ENCODE measurements at regions not wholly inside any gene's neighbourhood (a gene's known extent, or its start where the extent isn't known, plus 50 kb on each side); places are given as distances from the start of the nearest gene placed in this dataset.

DNA sequence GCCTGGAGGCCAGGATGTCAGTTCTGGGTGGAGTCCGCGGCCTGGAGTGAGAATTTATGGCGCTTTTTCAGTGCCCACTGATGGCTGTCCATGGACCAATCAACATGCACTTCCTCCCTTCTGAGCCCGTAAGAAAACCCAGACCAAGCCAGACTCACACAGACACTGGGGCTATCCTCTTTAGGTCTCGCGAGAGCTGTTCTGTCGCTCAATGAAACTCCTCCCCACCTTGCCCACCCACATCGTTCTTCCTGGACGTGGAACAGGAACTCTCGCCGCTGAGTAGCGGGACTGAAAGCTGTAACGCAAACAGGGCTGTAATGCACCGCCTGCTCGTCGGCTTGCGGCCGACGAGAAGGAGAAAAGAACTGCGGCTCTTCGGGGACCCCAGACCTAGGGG, 833.0 kb upstream of the CADM2 start (continued):
- TF ChIP-seq REST (IDR thresholded peaks at IDR 0.05; ENCODE audit: borderline replicate concordance) (no peak), REST (CRISPR knock-in tag; IDR thresholded peaks at IDR 0.05; ENCODE audit: low read depth) (no peak)

- H3K36me3 ChIP-seq (ENCODE audit: control insufficient read depth, insufficient read depth, low read length), result no peaks in the 10 kb centered on the region
- intact Hi-C loops (cut with micrococcal nuclease) (no loop called here), in situ Hi-C loops (cut with MboI) (no loop called here)
- WGBS (ENCODE audit: insufficient coverage, low coverage, missing lambda C conversion rate), result 24% methylated on average over 13 of the region's 16 CpGs
- H3K27ac ChIP-seq (ENCODE audit: extremely low read depth, low read depth, low read length), result no peak overlapping the region
- BruUV-seq (replicated peaks), result no TSS peak
- no peak overlapping the region for H3K4me2 ChIP-seq (ENCODE audit: insufficient read depth, low read length)
- CTCF ChIA-PET (ENCODE audit: low intra/inter-chr PET ratio), result no interaction called here
- DNase-seq (ENCODE audit: extremely low read depth in 1 of 4, low spot score in 3 of 4) (peak in 1 of 4 experiments; percentile 1), FAIRE-seq (no peak), ATAC-seq (no peak)
- H3K9me1 ChIP-seq (ENCODE audit: control insufficient read depth, insufficient read depth, low read length), result no peaks in the 10 kb centered on the region
- H3K9ac ChIP-seq (ENCODE audit: insufficient read depth in 1 of 2, low read depth in 2 of 2, low read length in 2 of 2), result no peak overlapping the region
- POLR2A ChIA-PET, result no interaction called here
- H3K27me3 ChIP-seq (ENCODE audit: control insufficient read depth in 2 of 2, insufficient read depth in 2 of 2, low read length in 2 of 2), result no peaks in the 10 kb centered on the region
- no peak overlapping the region for H3K4me3 ChIP-seq
- no peak for TF ChIP-seq ATF4 (CRISPR knock-in tag; IDR thresholded peaks at IDR 0.05)
- 0 out of 2 replicates have a peak, but pooled peaks have one; percentile 23 for TF ChIP-seq MAFG (tag; conservative IDR thresholded peaks at IDR 0.05)
- H3K79me2 ChIP-seq (ENCODE audit: control insufficient read depth, insufficient read depth, low read length), result no peaks in the 10 kb centered on the region
- peaks cover 0 to 3% of the 10 kb centered on the region in 2 experiments; a peak in 1 of 5 replicates for H3K4me1 ChIP-seq (replicated peaks in 1 of 2; ENCODE audit: control insufficient read depth in 2 of 2, insufficient read depth in 2 of 2, low read length in 2 of 2)
- H2AFZ ChIP-seq (ENCODE audit: low read depth, low read length), result peak overlapping the region; percentile 45; the same call in 1 of the 2 replicates
- no peaks in the 10 kb centered on the region for H4K20me1 ChIP-seq (replicated peaks; ENCODE audit: control insufficient read depth, insufficient read depth, low read length)
- no peaks in the 10 kb centered on the region for H3K9me3 ChIP-seq (replicated peaks; ENCODE audit: control insufficient read depth, insufficient read depth, low read depth, low read length)
These were observed 832.6 kb upstream of the CADM2 start for GRCh38 chr3:84126160-84126559.

All from K562 (cell line).